ENCODE measurements at regions not wholly inside any gene's neighbourhood (a gene's known extent, or its start where the extent isn't known, plus 50 kb on each side); places are given as distances from the start of the nearest gene placed in this dataset.

- Mint-ChIP-seq H3K4me1 (no peaks in the 10 kb centered on the region), H3K27ac (no peak overlapping the region), H3K4me3 (no peak overlapping the region), H3K27me3 (no peaks in the 10 kb centered on the region), H3K36me3 (no peaks in the 10 kb centered on the region), H3K9me3 (peaks cover 0 to 9% (median 2%) of the 10 kb centered on the region in 11 donors)
- no peak for ATAC-seq
- no peak overlapping the region for H3K4me3 ChIP-seq (ENCODE audit: low read length)
- H3K4me1 ChIP-seq (ENCODE audit: control insufficient read depth in 2 of 2, insufficient read depth in 2 of 2, low read length in 2 of 2), result no peaks in the 10 kb centered on the region
- DNase-seq, result no peak
- CTCF ChIA-PET, result no interaction called here
- POLR2A ChIA-PET, result no interaction called here
- no peak overlapping the region for H3K27ac ChIP-seq (ENCODE audit: low read depth, low read length)
- no peaks in the 10 kb centered on the region for H3K9me3 ChIP-seq (ENCODE audit: control insufficient read depth in 2 of 3, low read length in 3 of 3)
- intact Hi-C loops (cut with micrococcal nuclease), result no loop called here
- no peaks in the 10 kb centered on the region for H3K36me3 ChIP-seq (ENCODE audit: control insufficient read depth in 2 of 3, insufficient read depth in 3 of 3, low read length in 3 of 3)
- H3K27me3 ChIP-seq (ENCODE audit: control insufficient read depth in 2 of 2, insufficient read depth in 2 of 2, low read length in 2 of 2), result no peaks in the 10 kb centered on the region
Measured at GRCh38 chr7:121766676-121767075, 106.3 kb upstream of the PTPRZ1 start.

- Mint-ChIP-seq H3K36me3 (no peaks in the 10 kb centered on the region), H3K27ac (no peak overlapping the region), H3K4me3 (no peak overlapping the region), H3K4me1 (no peaks in the 10 kb centered on the region), H3K27me3 (no peaks in the 10 kb centered on the region), H3K9me3 (peaks cover 0 to 10% (median 4%) of the 10 kb centered on the region in 11 donors)
- Histone ChIP-seq H3K36me3 (ENCODE audit: control insufficient read depth in 2 of 3, insufficient read depth in 3 of 3, low read length in 3 of 3) (no peaks in the 10 kb centered on the region), H3K27me3 (ENCODE audit: control insufficient read depth in 2 of 2, insufficient read depth in 2 of 2, low read length in 2 of 2) (no peaks in the 10 kb centered on the region), H3K27ac (ENCODE audit: low read depth, low read length) (no peak overlapping the region), H3K9me3 (ENCODE audit: control insufficient read depth in 2 of 3, low read length in 3 of 3) (no peaks in the 10 kb centered on the region), H3K4me1 (ENCODE audit: control insufficient read depth in 2 of 2, insufficient read depth in 2 of 2, low read length in 2 of 2) (no peaks in the 10 kb centered on the region), H3K4me3 (ENCODE audit: low read length) (no peak overlapping the region)
- CTCF ChIA-PET, result no interaction called here
- POLR2A ChIA-PET, result no interaction called here
- no peak for ATAC-seq
- intact Hi-C loops (cut with micrococcal nuclease), result no loop called here
- DNase-seq, result no peak
Measured at GRCh38 chr7:121761399-121761798, 111.6 kb upstream of the PTPRZ1 start.

GRCh38 chr7:121755818-121756552, 117.0 kb upstream of the PTPRZ1 start:
- ATAC-seq, result no peak

GRCh38 chr7:121755286-121755685, 117.7 kb upstream of the PTPRZ1 start:
- Histone ChIP-seq H3K4me3 (ENCODE audit: low read length) (no peak overlapping the region), H3K9me3 (ENCODE audit: control insufficient read depth in 2 of 3, low read length in 3 of 3) (no peaks in the 10 kb centered on the region), H3K36me3 (ENCODE audit: control insufficient read depth in 2 of 3, insufficient read depth in 3 of 3, low read length in 3 of 3) (no peaks in the 10 kb centered on the region), H3K27me3 (ENCODE audit: control insufficient read depth in 2 of 2, insufficient read depth in 2 of 2, low read length in 2 of 2) (no peaks in the 10 kb centered on the region), H3K4me1 (ENCODE audit: control insufficient read depth in 2 of 2, insufficient read depth in 2 of 2, low read length in 2 of 2) (no peaks in the 10 kb centered on the region), H3K27ac (ENCODE audit: low read depth, low read length) (no peak overlapping the region)
- H3K27me3 Mint-ChIP-seq, result peaks cover 0 to 14% (median 0%) of the 10 kb centered on the region in 5 donors
- H3K4me1 Mint-ChIP-seq, result no peaks in the 10 kb centered on the region
- H3K36me3 Mint-ChIP-seq, result no peaks in the 10 kb centered on the region
- H3K27ac Mint-ChIP-seq, result no peak overlapping the region
- intact Hi-C loops (cut with micrococcal nuclease), result no loop called here
- DNase-seq (no peak), ATAC-seq (no peak)
- ChIA-PET CTCF (interaction anchor here (0.6 kb wide), 1 partner anchor 388 kb away, joined by 4 read pairs; no protein-coding TSS in a partner anchor), POLR2A (no interaction called here)
- no peak overlapping the region for H3K4me3 Mint-ChIP-seq
- H3K9me3 Mint-ChIP-seq, result peaks cover 0 to 6% (median 4%) of the 10 kb centered on the region in 11 donors

More at GRCh38 chr7:121755818-121756552, 117.0 kb upstream of the PTPRZ1 start:
- POLR2A ChIA-PET, result no interaction called here
- Histone ChIP-seq H3K9me3 (ENCODE audit: control insufficient read depth in 2 of 3, low read length in 3 of 3) (no peaks in the 10 kb centered on the region), H3K4me3 (ENCODE audit: low read length) (no peak overlapping the region), H3K4me1 (ENCODE audit: control insufficient read depth in 2 of 2, insufficient read depth in 2 of 2, low read length in 2 of 2) (no peaks in the 10 kb centered on the region), H3K27me3 (ENCODE audit: control insufficient read depth in 2 of 2, insufficient read depth in 2 of 2, low read length in 2 of 2) (no peaks in the 10 kb centered on the region), H3K27ac (ENCODE audit: low read depth, low read length) (no peak overlapping the region), H3K36me3 (ENCODE audit: control insufficient read depth in 2 of 3, insufficient read depth in 3 of 3, low read length in 3 of 3) (no peaks in the 10 kb centered on the region)
- no peak for DNase-seq
- CTCF ChIA-PET, result interaction anchor here (0.6 kb wide), 1 partner anchor 389 kb away, joined by 4 read pairs; no protein-coding TSS in a partner anchor
- H3K4me1 Mint-ChIP-seq, result no peaks in the 10 kb centered on the region
- H3K9me3 Mint-ChIP-seq, result peaks cover 0 to 6% (median 3%) of the 10 kb centered on the region in 11 donors
- H3K4me3 Mint-ChIP-seq, result no peak overlapping the region
- H3K36me3 Mint-ChIP-seq, result no peaks in the 10 kb centered on the region
- H3K27me3 Mint-ChIP-seq, result peaks cover 0 to 9% (median 0%) of the 10 kb centered on the region in 5 donors
- no peak overlapping the region for H3K27ac Mint-ChIP-seq
- intact Hi-C loops (cut with micrococcal nuclease), result no loop called here

GRCh38 chr7:121753944-121754343, 119.0 kb upstream of the PTPRZ1 start:
- H3K4me3 Mint-ChIP-seq, result no peak overlapping the region
- POLR2A ChIA-PET, result no interaction called here
- Histone ChIP-seq H3K9me3 (ENCODE audit: control insufficient read depth in 2 of 3, low read length in 3 of 3) (no peaks in the 10 kb centered on the region), H3K4me3 (ENCODE audit: low read length) (no peak overlapping the region), H3K4me1 (ENCODE audit: control insufficient read depth in 2 of 2, insufficient read depth in 2 of 2, low read length in 2 of 2) (no peaks in the 10 kb centered on the region), H3K36me3 (ENCODE audit: control insufficient read depth in 2 of 3, insufficient read depth in 3 of 3, low read length in 3 of 3) (no peaks in the 10 kb centered on the region), H3K27ac (ENCODE audit: low read depth, low read length) (no peak overlapping the region), H3K27me3 (ENCODE audit: control insufficient read depth in 2 of 2, insufficient read depth in 2 of 2, low read length in 2 of 2) (no peaks in the 10 kb centered on the region)
- H3K4me1 Mint-ChIP-seq, result no peaks in the 10 kb centered on the region
- no peak for ATAC-seq
- CTCF ChIA-PET, result no interaction called here
- peaks cover 0 to 6% (median 4%) of the 10 kb centered on the region in 11 donors for H3K9me3 Mint-ChIP-seq
- H3K27ac Mint-ChIP-seq, result no peak overlapping the region
- intact Hi-C loops (cut with micrococcal nuclease), result loop anchor here in 1 of 2 donors (5.0 kb wide), 1 partner anchor 243 kb away; no protein-coding TSS in a partner anchor
- no peaks in the 10 kb centered on the region for H3K36me3 Mint-ChIP-seq
- DNase-seq, result no peak
- H3K27me3 Mint-ChIP-seq, result peaks cover 0 to 14% (median 0%) of the 10 kb centered on the region in 5 donors

GRCh38 chr7:121752706-121753105, 120.3 kb upstream of the PTPRZ1 start:
- Histone ChIP-seq H3K9me3 (ENCODE audit: control insufficient read depth in 2 of 3, low read length in 3 of 3) (no peaks in the 10 kb centered on the region), H3K27me3 (ENCODE audit: control insufficient read depth in 2 of 2, insufficient read depth in 2 of 2, low read length in 2 of 2) (no peaks in the 10 kb centered on the region), H3K36me3 (ENCODE audit: control insufficient read depth in 2 of 3, insufficient read depth in 3 of 3, low read length in 3 of 3) (no peaks in the 10 kb centered on the region), H3K4me3 (ENCODE audit: low read length) (no peak overlapping the region), H3K4me1 (ENCODE audit: control insufficient read depth in 2 of 2, insufficient read depth in 2 of 2, low read length in 2 of 2) (no peaks in the 10 kb centered on the region), H3K27ac (ENCODE audit: low read depth, low read length) (no peak overlapping the region)
- POLR2A ChIA-PET, result no interaction called here
- H3K4me1 Mint-ChIP-seq, result no peaks in the 10 kb centered on the region
- no peak overlapping the region for H3K4me3 Mint-ChIP-seq
- CTCF ChIA-PET, result no interaction called here
- intact Hi-C loops (cut with micrococcal nuclease), result loop anchor here in 1 of 2 donors (5.0 kb wide), 1 partner anchor 245 kb away; no protein-coding TSS in a partner anchor
- peaks cover 0 to 14% (median 0%) of the 10 kb centered on the region in 5 donors for H3K27me3 Mint-ChIP-seq
- H3K27ac Mint-ChIP-seq, result no peak overlapping the region
- DNase-seq (no peak), ATAC-seq (no peak)
- H3K9me3 Mint-ChIP-seq, result peaks cover 0 to 5% (median 0%) of the 10 kb centered on the region in 11 donors
- H3K36me3 Mint-ChIP-seq, result no peaks in the 10 kb centered on the region

- intact Hi-C loops (cut with micrococcal nuclease), result no loop called here
- Mint-ChIP-seq H3K36me3 (no peaks in the 10 kb centered on the region), H3K9me3 (peaks cover 0 to 5% (median 2%) of the 10 kb centered on the region in 11 donors), H3K4me1 (no peaks in the 10 kb centered on the region), H3K27me3 (peaks cover 0 to 10% (median 0%) of the 10 kb centered on the region in 5 donors), H3K4me3 (no peak overlapping the region), H3K27ac (no peak overlapping the region)
- H3K4me1 ChIP-seq (ENCODE audit: control insufficient read depth in 2 of 2, insufficient read depth in 2 of 2, low read length in 2 of 2), result no peaks in the 10 kb centered on the region
- ChIA-PET POLR2A (no interaction called here), CTCF (no interaction called here)
- no peak for DNase-seq
- no peaks in the 10 kb centered on the region for H3K9me3 ChIP-seq (ENCODE audit: control insufficient read depth in 2 of 3, low read length in 3 of 3)
- H3K27ac ChIP-seq (ENCODE audit: low read depth, low read length), result no peak overlapping the region
- H3K4me3 ChIP-seq (ENCODE audit: low read length), result no peak overlapping the region
- no peak for ATAC-seq
- no peaks in the 10 kb centered on the region for H3K36me3 ChIP-seq (ENCODE audit: control insufficient read depth in 2 of 3, insufficient read depth in 3 of 3, low read length in 3 of 3)
- no peaks in the 10 kb centered on the region for H3K27me3 ChIP-seq (ENCODE audit: control insufficient read depth in 2 of 2, insufficient read depth in 2 of 2, low read length in 2 of 2)
Measured at GRCh38 chr7:121748546-121748945, 124.4 kb upstream of the PTPRZ1 start.
